Loucy (cell line): ENCODE measurements at regions not wholly inside any gene's neighbourhood (a gene's known extent, or its start where the extent isn't known, plus 50 kb on each side); places are given as distances from the start of the nearest gene placed in this dataset.

Source experiments
- EZH2phosphoT487 ChIP-seq: fragments of 200-600 bp; IDR thresholded peaks from 2 replicates; pipeline ENCODE4 v1.6.1; 2018; ENCODE audit warnings: antibody characterized with exemption, mild to moderate bottlenecking, moderate library complexity, borderline replicate concordance
- TF ChIP-seq, protein P1 (sequence below): fragments of 200-600 bp; sonication (generic); conservative IDR thresholded peaks from 2 replicates; pipeline ENCODE4 v1.5.1; 2014; ENCODE audit warnings: mild to moderate bottlenecking, antibody characterized with exemption, low read length

- TF ChIP-seq, protein P1, sequence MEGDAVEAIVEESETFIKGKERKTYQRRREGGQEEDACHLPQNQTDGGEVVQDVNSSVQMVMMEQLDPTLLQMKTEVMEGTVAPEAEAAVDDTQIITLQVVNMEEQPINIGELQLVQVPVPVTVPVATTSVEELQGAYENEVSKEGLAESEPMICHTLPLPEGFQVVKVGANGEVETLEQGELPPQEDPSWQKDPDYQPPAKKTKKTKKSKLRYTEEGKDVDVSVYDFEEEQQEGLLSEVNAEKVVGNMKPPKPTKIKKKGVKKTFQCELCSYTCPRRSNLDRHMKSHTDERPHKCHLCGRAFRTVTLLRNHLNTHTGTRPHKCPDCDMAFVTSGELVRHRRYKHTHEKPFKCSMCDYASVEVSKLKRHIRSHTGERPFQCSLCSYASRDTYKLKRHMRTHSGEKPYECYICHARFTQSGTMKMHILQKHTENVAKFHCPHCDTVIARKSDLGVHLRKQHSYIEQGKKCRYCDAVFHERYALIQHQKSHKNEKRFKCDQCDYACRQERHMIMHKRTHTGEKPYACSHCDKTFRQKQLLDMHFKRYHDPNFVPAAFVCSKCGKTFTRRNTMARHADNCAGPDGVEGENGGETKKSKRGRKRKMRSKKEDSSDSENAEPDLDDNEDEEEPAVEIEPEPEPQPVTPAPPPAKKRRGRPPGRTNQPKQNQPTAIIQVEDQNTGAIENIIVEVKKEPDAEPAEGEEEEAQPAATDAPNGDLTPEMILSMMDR: no peak
- TF ChIP-seq EZH2phosphoT487: no peak
Measured at GRCh38 chr6:74969591-74970267, 236.1 kb downstream of the COL12A1 start.
